Mucosa of stomach (tissue), 1 donor: ENCODE measurements at regions not wholly inside any gene's neighbourhood (a gene's known extent, or its start where the extent isn't known, plus 50 kb on each side); places are given as distances from the start of the nearest gene placed in this dataset.
"Not testable (repeated sequence)": the region's sequence is repeated elsewhere in the genome, so short reads cannot be mapped to it uniquely, and the experiment has no call there.

ENCODE experiments used
- H3K27me3 ChIP-seq: one replicate; pipeline ENCODE4 v1.7.0; 2013; ENCODE audit warnings: mild to moderate bottlenecking, low read length; ENCODE audit not compliant: control insufficient read depth, insufficient read depth
- H3K36me3 ChIP-seq: one replicate; pipeline ENCODE4 v1.7.0; 2013; ENCODE audit warnings: low read length; ENCODE audit not compliant: control insufficient read depth, insufficient read depth
- H3K4me1 ChIP-seq: one replicate; pipeline ENCODE4 v1.7.0; 2013; ENCODE audit warnings: mild to moderate bottlenecking, low read length; ENCODE audit not compliant: control insufficient read depth, insufficient read depth
- H3K4me3 ChIP-seq: one replicate; pipeline ENCODE4 v1.7.0; 2013; ENCODE audit warnings: low read length
- H3K9ac ChIP-seq: one replicate; pipeline ENCODE4 v1.7.0; 2013; ENCODE audit warnings: mild to moderate bottlenecking, low read length, moderate library complexity
- H3K9me3 ChIP-seq: one replicate; pipeline ENCODE4 v1.7.0; 2013; ENCODE audit warnings: mild to moderate bottlenecking, low read length, moderate library complexity; ENCODE audit not compliant: control insufficient read depth
- donor health status: Pancreatic carcinoma.

GRCh38 chr6:140009286-140009685 is 634.8 kb upstream of the CITED2 start:
- Histone ChIP-seq H3K36me3 (no peaks in the 10 kb centered on the region), H3K4me1 (peaks cover 5% of the 10 kb centered on the region), H3K4me3 (no peak overlapping the region), H3K27me3 (no peaks in the 10 kb centered on the region), H3K9ac (no peak overlapping the region), H3K9me3 (no peaks in the 10 kb centered on the region)

- Histone ChIP-seq H3K9me3 (no peaks in the 10 kb centered on the region), H3K36me3 (no peaks in the 10 kb centered on the region), H3K9ac (no peak overlapping the region), H3K4me3 (no peak overlapping the region), H3K27me3 (no peaks in the 10 kb centered on the region), H3K4me1 (peaks cover 5% of the 10 kb centered on the region)
Observed at GRCh38 chr6:140007525-140007924, 633.1 kb upstream of the CITED2 start.

- Histone ChIP-seq H3K4me1 (no peaks in the 10 kb centered on the region), H3K9ac (no peak overlapping the region), H3K9me3 (no peaks in the 10 kb centered on the region), H3K4me3 (no peak overlapping the region), H3K27me3 (no peaks in the 10 kb centered on the region), H3K36me3 (no peaks in the 10 kb centered on the region)
Observed at GRCh38 chr6:140003217-140003616, 628.8 kb upstream of the CITED2 start.

- H3K9me3 ChIP-seq, result no peaks in the 10 kb centered on the region
- no peaks in the 10 kb centered on the region for H3K27me3 ChIP-seq
- no peaks in the 10 kb centered on the region for H3K4me1 ChIP-seq
- H3K4me3 ChIP-seq, result no peak overlapping the region
- H3K36me3 ChIP-seq, result no peaks in the 10 kb centered on the region
- no peak overlapping the region for H3K9ac ChIP-seq
Observed at GRCh38 chr6:140002396-140003022, 628.1 kb upstream of the CITED2 start.

GRCh38 chr6:140001821-140002341 is 627.4 kb upstream of the CITED2 start:
- H3K4me1 ChIP-seq, result no peaks in the 10 kb centered on the region
- no peaks in the 10 kb centered on the region for H3K9me3 ChIP-seq
- H3K9ac ChIP-seq, result no peak overlapping the region
- H3K4me3 ChIP-seq, result no peak overlapping the region
- no peaks in the 10 kb centered on the region for H3K36me3 ChIP-seq
- no peaks in the 10 kb centered on the region for H3K27me3 ChIP-seq

GRCh38 chr6:140001005-140001404 is 626.6 kb upstream of the CITED2 start:
- H3K4me1 ChIP-seq, result no peaks in the 10 kb centered on the region
- no peak overlapping the region for H3K9ac ChIP-seq
- H3K27me3 ChIP-seq, result no peaks in the 10 kb centered on the region
- H3K9me3 ChIP-seq, result no peaks in the 10 kb centered on the region
- no peaks in the 10 kb centered on the region for H3K36me3 ChIP-seq
- H3K4me3 ChIP-seq, result no peak overlapping the region

- H3K9me3 ChIP-seq, H3K36me3 ChIP-seq, H3K9ac ChIP-seq, H3K4me3 ChIP-seq, H3K27me3 ChIP-seq, H3K4me1 ChIP-seq: not testable (repeated sequence)
Observed at GRCh38 chr6:139999661-140000060, 625.2 kb upstream of the CITED2 start.

GRCh38 chr6:139998478-139998877 is 624.0 kb upstream of the CITED2 start:
- H3K9me3 ChIP-seq, H3K4me3 ChIP-seq, H3K36me3 ChIP-seq, H3K9ac ChIP-seq, H3K4me1 ChIP-seq, H3K27me3 ChIP-seq: not testable (repeated sequence)

- no peaks in the 10 kb centered on the region for H3K4me1 ChIP-seq
- no peaks in the 10 kb centered on the region for H3K9me3 ChIP-seq
- no peaks in the 10 kb centered on the region for H3K27me3 ChIP-seq
- no peak overlapping the region for H3K9ac ChIP-seq
- H3K4me3 ChIP-seq, result no peak overlapping the region
- H3K36me3 ChIP-seq, result no peaks in the 10 kb centered on the region
Observed at GRCh38 chr6:139996253-139996834, 621.9 kb upstream of the CITED2 start.

GRCh38 chr6:139994998-139995397 is 620.5 kb upstream of the CITED2 start:
- no peak overlapping the region for H3K4me3 ChIP-seq
- H3K4me1 ChIP-seq, result no peaks in the 10 kb centered on the region
- no peaks in the 10 kb centered on the region for H3K9me3 ChIP-seq
- no peaks in the 10 kb centered on the region for H3K36me3 ChIP-seq
- H3K27me3 ChIP-seq, result no peaks in the 10 kb centered on the region
- no peak overlapping the region for H3K9ac ChIP-seq

GRCh38 chr6:139990856-139991465 is 616.5 kb upstream of the CITED2 start:
- Histone ChIP-seq H3K9me3 (no peaks in the 10 kb centered on the region), H3K9ac (no peak overlapping the region), H3K4me3 (no peak overlapping the region), H3K36me3 (no peaks in the 10 kb centered on the region), H3K4me1 (no peaks in the 10 kb centered on the region), H3K27me3 (no peaks in the 10 kb centered on the region)

GRCh38 chr6:139990026-139990686 is 615.7 kb upstream of the CITED2 start:
- no peak overlapping the region for H3K9ac ChIP-seq
- H3K4me3 ChIP-seq, result no peak overlapping the region
- H3K9me3 ChIP-seq, result no peaks in the 10 kb centered on the region
- H3K4me1 ChIP-seq, result no peaks in the 10 kb centered on the region
- H3K27me3 ChIP-seq, result no peaks in the 10 kb centered on the region
- H3K36me3 ChIP-seq, result no peaks in the 10 kb centered on the region
